Neural progenitor cell (in vitro differentiated cells): ENCODE measurements at regions not wholly inside any gene's neighbourhood (a gene's known extent, or its start where the extent isn't known, plus 50 kb on each side); places are given as distances from the start of the nearest gene placed in this dataset.

ENCODE experiments used
- DNase-seq: peaks from one replicate; pipeline ENCODE4 v3.0.0-alpha.2; 2016; ENCODE audit warnings: low spot score
- H2AFZ ChIP-seq: fragments of 200-600 bp; sonication (generic); replicated peaks from 2 replicates; pipeline ENCODE4 v1.6.1; 2016; ENCODE audit warnings: antibody characterized with exemption
- H3F3A ChIP-seq: fragments of 200-600 bp; sonication (generic); 2 replicates; pipeline ENCODE4 v1.6.1; 2016; ENCODE audit warnings: antibody characterized with exemption, low read depth
- H3K27ac ChIP-seq: fragments of 200-600 bp; sonication (generic); 2 replicates; pipeline ENCODE4 v1.5.1; 2016; ENCODE audit warnings: mild to moderate bottlenecking
- H3K27me3 ChIP-seq: fragments of 200-600 bp; sonication (generic); 2 replicates; pipeline ENCODE4 v1.6.1; 2016; ENCODE audit warnings: mild to moderate bottlenecking, moderate library complexity
- H3K36me3 ChIP-seq: fragments of 200-600 bp; sonication (generic); 2 replicates; pipeline ENCODE4 v1.5.1; 2016
- H3K4me1 ChIP-seq: fragments of 200-600 bp; sonication (generic); 2 replicates; pipeline ENCODE4 v1.6.1; 2016; ENCODE audit warnings: mixed run types
- H3K4me2 ChIP-seq: fragments of 200-600 bp; sonication (generic); 2 replicates; pipeline ENCODE4 v1.6.1; 2016
- H3K4me3 ChIP-seq: fragments of 200-600 bp; sonication (generic); 2 replicates; pipeline ENCODE4 v1.5.1; 2016
- H3K79me2 ChIP-seq: fragments of 200-600 bp; sonication (generic); 2 replicates; pipeline ENCODE4 v1.6.1; 2016; ENCODE audit warnings: low read depth
- H3K9ac ChIP-seq: fragments of 200-600 bp; sonication (generic); 2 replicates; pipeline ENCODE4 v1.6.1; 2016
- H3K9me3 ChIP-seq: fragments of 200-600 bp; sonication (generic); 2 replicates; pipeline ENCODE4 v1.5.1; 2016; ENCODE audit warnings: low read depth
- H4K20me1 ChIP-seq: fragments of 200-600 bp; sonication (generic); 2 replicates; pipeline ENCODE4 v1.6.1; 2016; ENCODE audit warnings: low read depth
- H3K27ac Mint-ChIP-seq: 3 replicates; pipeline ENCODE4 v1.8.0; 2021; ENCODE audit warnings: mixed read lengths
- H3K27me3 Mint-ChIP-seq: 2 replicates; pipeline ENCODE4 v1.8.0; 2022; ENCODE audit warnings: low read depth, mild to moderate bottlenecking, inconsistent platforms, moderate library complexity, mixed read lengths; ENCODE audit not compliant: insufficient read depth
- H3K36me3 Mint-ChIP-seq: 3 replicates; pipeline ENCODE4 v1.8.0; 2021; ENCODE audit warnings: mixed read lengths
- H3K4me1 Mint-ChIP-seq: 3 replicates; pipeline ENCODE4 v1.8.0; 2021; ENCODE audit warnings: mixed read lengths
- H3K4me3 Mint-ChIP-seq: 3 replicates; pipeline ENCODE4 v1.8.0; 2021; ENCODE audit warnings: mild to moderate bottlenecking, moderate library complexity, mixed read lengths
- H3K9me3 Mint-ChIP-seq: 3 replicates; pipeline ENCODE4 v1.8.0; 2020; ENCODE audit warnings: mixed read lengths
- CTCF ChIP-seq: fragments of 200-600 bp; sonication (generic); IDR thresholded peaks from 2 replicates; pipeline ENCODE4 v1.5.1; 2017; ENCODE audit warnings: antibody characterized with exemption, mild to moderate bottlenecking
- EZH2 ChIP-seq: fragments of 200-600 bp; sonication (generic); IDR thresholded peaks from 2 replicates; pipeline ENCODE4 v1.6.1; 2017; ENCODE audit warnings: antibody characterized with exemption, mild to moderate bottlenecking, moderate library complexity
- EZH2phosphoT487 ChIP-seq: fragments of 200-600 bp; sonication (generic); IDR thresholded peaks from 2 replicates; pipeline ENCODE4 v1.6.1; 2017; ENCODE audit warnings: antibody characterized with exemption

- Histone ChIP-seq H3K27me3 (no peaks in the 10 kb centered on the region), H3K4me2 (no peak overlapping the region), H3K4me1 (peaks cover 7% of the 10 kb centered on the region), H3K9me3 (no peaks in the 10 kb centered on the region), H3K79me2 (no peaks in the 10 kb centered on the region), H3K9ac (no peak overlapping the region), H3K4me3 (no peak overlapping the region), H3F3A (no peaks in the 10 kb centered on the region), H4K20me1 (no peaks in the 10 kb centered on the region), H3K27ac (no peak overlapping the region), H2AFZ (no peak overlapping the region), H3K36me3 (no peaks in the 10 kb centered on the region)
- no peaks in the 10 kb centered on the region for H3K9me3 Mint-ChIP-seq
- H3K4me3 Mint-ChIP-seq: no peak overlapping the region
- DNase-seq: no peak
- H3K4me1 Mint-ChIP-seq: peaks cover 2% of the 10 kb centered on the region
- peaks cover 6% of the 10 kb centered on the region for H3K27me3 Mint-ChIP-seq
- no peak overlapping the region for H3K27ac Mint-ChIP-seq
- no peak for TF ChIP-seq EZH2phosphoT487
- TF ChIP-seq EZH2: no peak
- no peak for TF ChIP-seq CTCF
- H3K36me3 Mint-ChIP-seq: no peaks in the 10 kb centered on the region
Measured at GRCh38 chr6:151689499-151690201, 117.8 kb upstream of the ESR1 start.

- H3K79me2 ChIP-seq: no peaks in the 10 kb centered on the region
- peaks cover 7% of the 10 kb centered on the region for H3K4me1 ChIP-seq
- H3K27me3 ChIP-seq: no peaks in the 10 kb centered on the region
- Mint-ChIP-seq H3K9me3 (no peaks in the 10 kb centered on the region), H3K27ac (no peak overlapping the region), H3K4me1 (peaks cover 2% of the 10 kb centered on the region), H3K27me3 (peaks cover 6% of the 10 kb centered on the region), H3K36me3 (no peaks in the 10 kb centered on the region), H3K4me3 (no peak overlapping the region)
- H3K4me3 ChIP-seq: no peak overlapping the region
- H3K9ac ChIP-seq: no peak overlapping the region
- H3K27ac ChIP-seq: no peak overlapping the region
- no peaks in the 10 kb centered on the region for H3K9me3 ChIP-seq
- TF ChIP-seq CTCF (peak; percentile 9), EZH2 (no peak), EZH2phosphoT487 (no peak)
- DNase-seq: no peak
- H3K36me3 ChIP-seq: no peaks in the 10 kb centered on the region
- H3K4me2 ChIP-seq: no peak overlapping the region
- no peaks in the 10 kb centered on the region for H3F3A ChIP-seq
- H2AFZ ChIP-seq: no peak overlapping the region
- no peaks in the 10 kb centered on the region for H4K20me1 ChIP-seq
Measured at GRCh38 chr6:151690303-151690702, 117.2 kb upstream of the ESR1 start.

- no peak for DNase-seq
- H3K27me3 ChIP-seq: no peaks in the 10 kb centered on the region
- H3K9me3 ChIP-seq: no peaks in the 10 kb centered on the region
- Mint-ChIP-seq H3K4me3 (no peak overlapping the region), H3K36me3 (no peaks in the 10 kb centered on the region), H3K27ac (no peak overlapping the region), H3K27me3 (peaks cover 6% of the 10 kb centered on the region), H3K4me1 (peaks cover 2% of the 10 kb centered on the region), H3K9me3 (no peaks in the 10 kb centered on the region)
- no peak overlapping the region for H3K4me3 ChIP-seq
- H2AFZ ChIP-seq: peak overlapping the region; percentile 59
- TF ChIP-seq EZH2 (no peak), EZH2phosphoT487 (no peak), CTCF (no peak)
- no peaks in the 10 kb centered on the region for H3K79me2 ChIP-seq
- no peak overlapping the region for H3K4me2 ChIP-seq
- no peaks in the 10 kb centered on the region for H3F3A ChIP-seq
- H3K36me3 ChIP-seq: no peaks in the 10 kb centered on the region
- H3K27ac ChIP-seq: no peak overlapping the region
- no peaks in the 10 kb centered on the region for H4K20me1 ChIP-seq
- no peak overlapping the region for H3K9ac ChIP-seq
- H3K4me1 ChIP-seq: peaks cover 7% of the 10 kb centered on the region
Measured at GRCh38 chr6:151690768-151691562, 116.5 kb upstream of the ESR1 start.
